Stomach (tissue), 8 donors: ENCODE measurements at regions not wholly inside any gene's neighbourhood (a gene's known extent, or its start where the extent isn't known, plus 50 kb on each side); places are given as distances from the start of the nearest gene placed in this dataset.

Experiments
- DNase-seq, 2 donors: peaks; one replicate each; pipeline versions ENCODE4 v3.0.0 to v3.0.0-alpha.2; 2013 to 2019
- H3K27ac ChIP-seq, 5 donors: fragments of 200-600 bp in 4 of 5; sonication (generic) in 4 of 5; one replicate each; pipeline ENCODE4 v1.5.1; 2013 to 2019; ENCODE audit warnings: mild to moderate bottlenecking in 1 of 5, moderate library complexity in 1 of 5
- H3K27me3 ChIP-seq, 3 donors: fragments of 200-600 bp; sonication (generic); one replicate each; pipeline ENCODE4 v1.5.1; 2017 to 2019; ENCODE audit warnings: mixed run types in 1 of 3
- H3K36me3 ChIP-seq, 4 donors: fragments of 200-600 bp; sonication (generic); 1 replicate in 3 of 4; 2 replicates in 1 of 4; pipeline ENCODE4 v1.5.1; 2016 to 2019
- H3K4me1 ChIP-seq, 4 donors: fragments of 200-600 bp; sonication (generic); one replicate each; pipeline ENCODE4 v1.5.1; 2016 to 2019
- H3K4me3 ChIP-seq, 4 donors: fragments of 200-600 bp; sonication (generic) in 3 of 4; one replicate each; pipeline ENCODE4 v1.5.1; 2016 to 2019; ENCODE audit warnings: mild to moderate bottlenecking in 1 of 4
- H3K9me3 ChIP-seq, 4 donors: fragments of 200-600 bp; sonication (generic); one replicate each; pipeline ENCODE4 v1.5.1; 2016 to 2019
- CTCF ChIP-seq, 7 experiments: fragments of 450-650 bp in 4 of 7; fragments of 200-600 bp in 3 of 7; sonication (generic) in 3 of 7; IDR thresholded peaks; one replicate each; pipeline ENCODE4 v1.5.1; 2016 to 2019; ENCODE audit warnings: antibody characterized with exemption in 7 of 7, control low read depth in 2 of 7, mild to moderate bottlenecking in 1 of 7
- EP300 ChIP-seq: sonication (generic); formaldehyde crosslinking; IDR thresholded peaks from one replicate; pipeline ENCODE4 v1.6.1; 2017; ENCODE audit warnings: antibody characterized with exemption
- POLR2A ChIP-seq, 4 donors: fragments of 450-650 bp; IDR thresholded peaks; one replicate each; pipeline ENCODE4 v1.6.1; 2016; ENCODE audit warnings: antibody characterized with exemption in 4 of 4, control low read depth in 2 of 4, mild to moderate bottlenecking in 1 of 4, moderate library complexity in 1 of 4
- POLR2AphosphoS5 ChIP-seq, 3 donors: sonication (generic); formaldehyde crosslinking; IDR thresholded peaks; one replicate each; pipeline ENCODE4 v1.6.1; 2016; ENCODE audit warnings: antibody characterized with exemption in 3 of 3
- WGBS, 5 donors: extraction: QIAGEN DNeasy Blood & Tissue Kit in 3 of 5; methylation state at CpG; one replicate each; pipeline versions ENCODE4 v1.1.5 to v1.1.7; 2013 to 2018; 5-methylcytosine and 5-hydroxymethylcytosine counted together
- intact Hi-C: fragments of 100-400 bp; cut with DNase I; formaldehyde crosslinking; loops from one replicate; pipeline ENCODE4 v1.15.1; 2023; ENCODE audit warnings: low total_unique reads
- donor health status: healthy with polysubstance abuse.
- donor health status: Bipolar disorder and iron deficiency.
- donor health status: healthy.

GRCh38 chr2:104468846-104469245, 385.1 kb upstream of the POU3F3 start:
- no peak overlapping the region for H3K4me3 ChIP-seq
- 39 to 56% (median 43%) methylated on average over 6 of the region's 6 CpGs for WGBS, 5 donors
- intact Hi-C loops, result no loop called here
- no peak for DNase-seq
- no peak overlapping the region for H3K27ac ChIP-seq
- H3K9me3 ChIP-seq, result no peaks in the 10 kb centered on the region
- no peaks in the 10 kb centered on the region for H3K36me3 ChIP-seq
- H3K27me3 ChIP-seq, result no peaks in the 10 kb centered on the region
- H3K4me1 ChIP-seq, result no peaks in the 10 kb centered on the region
- TF ChIP-seq EP300 (no peak), POLR2AphosphoS5 (IDR thresholded peaks at IDR 0.05) (no peak)

- TF ChIP-seq EP300, result no peak
- TF ChIP-seq POLR2A (IDR thresholded peaks at IDR 0.05), result no peak
- no peak for TF ChIP-seq CTCF (IDR thresholded peaks at IDR 0.05)
- no peak for TF ChIP-seq POLR2AphosphoS5 (IDR thresholded peaks at IDR 0.05)
- Histone ChIP-seq H3K36me3 (no peaks in the 10 kb centered on the region), H3K27ac (no peak overlapping the region), H3K4me1 (no peaks in the 10 kb centered on the region), H3K9me3 (no peaks in the 10 kb centered on the region), H3K27me3 (no peaks in the 10 kb centered on the region), H3K4me3 (no peak overlapping the region)
- 63 to 83% (median 72%) methylated on average over 2 of the region's 2 CpGs for WGBS, 5 donors
- intact Hi-C loops, result no loop called here
- DNase-seq, result no peak
Observed at GRCh38 chr2:104472076-104472475, 381.8 kb upstream of the POU3F3 start.

- H3K27me3 ChIP-seq, result no peaks in the 10 kb centered on the region
- H3K27ac ChIP-seq, result no peak overlapping the region
- WGBS, 5 donors, result 77 to 89% (median 80%) methylated on average over 2 of the region's 2 CpGs
- H3K4me3 ChIP-seq, result no peak overlapping the region
- intact Hi-C loops, result no loop called here
- no peak for TF ChIP-seq POLR2AphosphoS5 (IDR thresholded peaks at IDR 0.05)
- TF ChIP-seq CTCF (IDR thresholded peaks at IDR 0.05), result no peak
- no peak for TF ChIP-seq EP300
- TF ChIP-seq POLR2A (IDR thresholded peaks at IDR 0.05), result no peak
- DNase-seq, result no peak
- no peaks in the 10 kb centered on the region for H3K4me1 ChIP-seq
- no peaks in the 10 kb centered on the region for H3K9me3 ChIP-seq
- H3K36me3 ChIP-seq, result no peaks in the 10 kb centered on the region
Observed at GRCh38 chr2:104473546-104473945, 380.4 kb upstream of the POU3F3 start.

- no peaks in the 10 kb centered on the region for H3K4me1 ChIP-seq
- no peak overlapping the region for H3K27ac ChIP-seq
- no peak overlapping the region for H3K4me3 ChIP-seq
- H3K36me3 ChIP-seq, result no peaks in the 10 kb centered on the region
- WGBS, 5 donors, result 69 to 85% (median 82%) methylated on average over 6 of the region's 6 CpGs
- intact Hi-C loops, result no loop called here
- H3K9me3 ChIP-seq, result no peaks in the 10 kb centered on the region
- no peak for TF ChIP-seq POLR2A (IDR thresholded peaks at IDR 0.05)
- TF ChIP-seq EP300, result no peak
- TF ChIP-seq POLR2AphosphoS5 (IDR thresholded peaks at IDR 0.05), result no peak
- no peak for TF ChIP-seq CTCF (IDR thresholded peaks at IDR 0.05)
- no peaks in the 10 kb centered on the region for H3K27me3 ChIP-seq
- no peak for DNase-seq
Observed at GRCh38 chr2:104474716-104475115, 379.2 kb upstream of the POU3F3 start.

GRCh38 chr2:104476075-104476474, 377.8 kb upstream of the POU3F3 start:
- no peaks in the 10 kb centered on the region for H3K36me3 ChIP-seq

More at GRCh38 chr2:104476075-104476474, 377.8 kb upstream of the POU3F3 start:
- DNase-seq, result no peak
- 48 to 73% (median 61%) methylated on average over 3 of the region's 3 CpGs for WGBS, 5 donors
- H3K9me3 ChIP-seq, result no peaks in the 10 kb centered on the region
- no peaks in the 10 kb centered on the region for H3K4me1 ChIP-seq
- H3K27me3 ChIP-seq, result no peaks in the 10 kb centered on the region
- intact Hi-C loops, result no loop called here
- H3K4me3 ChIP-seq, result no peak overlapping the region
- TF ChIP-seq POLR2AphosphoS5 (IDR thresholded peaks at IDR 0.05), result no peak
- no peak for TF ChIP-seq POLR2A (IDR thresholded peaks at IDR 0.05)
- no peak for TF ChIP-seq CTCF (IDR thresholded peaks at IDR 0.05)
- no peak for TF ChIP-seq EP300
- H3K27ac ChIP-seq, result no peak overlapping the region
